Erythroblast (primary cell): ENCODE measurements at regions not wholly inside any gene's neighbourhood (a gene's known extent, or its start where the extent isn't known, plus 50 kb on each side); places are given as distances from the start of the nearest gene placed in this dataset.

Source experiments
- GATA1 ChIP-seq: IDR thresholded peaks from 2 replicates; pipeline ENCODE4 v1.6.1; 2011; ENCODE audit warnings: low read depth, mild to moderate bottlenecking, control low read depth, low read length, moderate library complexity
- POLR2A ChIP-seq: IDR thresholded peaks from 2 replicates; pipeline ENCODE4 v1.6.1; 2011; ENCODE audit warnings: mild to moderate bottlenecking, low read length

DNA sequence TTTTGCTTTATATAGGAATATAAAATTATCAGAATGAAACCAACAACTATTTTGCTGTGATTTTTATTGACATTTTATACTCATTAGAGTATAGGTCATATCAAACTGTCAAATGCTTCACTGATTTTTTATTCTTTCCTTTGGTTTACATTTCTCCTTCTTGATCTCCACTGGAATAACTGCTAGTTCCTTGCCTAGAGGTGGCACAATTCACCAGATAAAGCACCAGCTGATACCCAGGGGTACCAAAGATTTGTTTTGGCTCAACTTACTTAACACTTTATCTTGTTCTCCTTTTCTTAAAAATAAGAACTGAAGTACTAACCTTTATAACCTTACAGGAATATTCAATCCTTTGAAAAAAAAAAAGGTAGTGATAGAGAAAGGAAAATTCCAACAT lies 725.1 kb upstream of the CHORDC1 start:
- TF ChIP-seq POLR2A (no peak), GATA1 (no peak)
